BJ (cell line): ENCODE measurements at regions not wholly inside any gene's neighbourhood (a gene's known extent, or its start where the extent isn't known, plus 50 kb on each side); places are given as distances from the start of the nearest gene placed in this dataset.

ENCODE experiments used
- CTCF ChIA-PET: fragments of 350-600 bp; formaldehyde crosslinking; extraction: SDS; loops from one replicate; lab custom pipeline; 2021; ENCODE audit warnings: antibody characterized with exemption, inconsistent platforms; lab: Yijun Ruan, JAX
- POLR2A ChIA-PET: fragments of 300-600 bp; sonication (Branson Sonifier 250); formaldehyde crosslinking; extraction: SDS; loops from one replicate; lab custom pipeline; 2021; ENCODE audit warnings: antibody characterized with exemption; lab: Charles Lee
- DNase-seq: peaks from one replicate; pipeline ENCODE4 v3.0.0-alpha.2; 2011; ENCODE audit warnings: low read depth
- H3K27me3 ChIP-seq: 2 replicates; pipeline ENCODE4 v1.6.0; 2011; ENCODE audit warnings: low read length; ENCODE audit not compliant: control insufficient read depth, insufficient read depth
- H3K36me3 ChIP-seq: 2 replicates; pipeline ENCODE4 v1.5.1; 2011; ENCODE audit warnings: low read length; ENCODE audit not compliant: control insufficient read depth, insufficient read depth
- H3K4me3 ChIP-seq: 2 replicates; pipeline ENCODE4 v1.5.1; 2011; ENCODE audit warnings: low read depth, mild to moderate bottlenecking, control low read depth, low read length
- TF ChIP-seq, protein P1 (sequence below): IDR thresholded peaks from 2 replicates; pipeline ENCODE4 v1.5.1; 2011; ENCODE audit warnings: low read depth, mild to moderate bottlenecking, control low read depth, inconsistent platforms, low read length, moderate library complexity; ENCODE audit not compliant: insufficient read depth

DNA sequence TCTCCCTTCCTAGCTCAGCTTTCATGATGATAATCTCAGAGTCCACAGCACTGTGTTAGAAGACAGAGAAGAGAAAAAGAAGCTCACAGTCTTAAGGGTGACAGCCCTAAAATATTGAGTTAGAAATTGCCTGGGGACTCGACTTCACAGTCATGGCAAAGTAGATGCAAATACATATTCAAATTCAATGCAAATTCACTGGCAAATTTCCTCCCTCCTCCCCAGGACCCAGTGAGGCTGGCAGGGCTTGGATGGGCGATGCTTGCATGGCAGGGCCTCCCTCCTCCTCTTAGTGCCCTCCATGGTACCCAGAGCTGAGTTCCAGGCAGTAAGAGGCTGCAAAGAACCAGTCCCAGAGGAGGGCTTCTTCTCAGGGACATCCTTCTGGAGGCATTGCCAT is 115.6 kb upstream of the UQCRFS1 start:
- H3K4me3 ChIP-seq: no peak overlapping the region
- TF ChIP-seq, protein P1, sequence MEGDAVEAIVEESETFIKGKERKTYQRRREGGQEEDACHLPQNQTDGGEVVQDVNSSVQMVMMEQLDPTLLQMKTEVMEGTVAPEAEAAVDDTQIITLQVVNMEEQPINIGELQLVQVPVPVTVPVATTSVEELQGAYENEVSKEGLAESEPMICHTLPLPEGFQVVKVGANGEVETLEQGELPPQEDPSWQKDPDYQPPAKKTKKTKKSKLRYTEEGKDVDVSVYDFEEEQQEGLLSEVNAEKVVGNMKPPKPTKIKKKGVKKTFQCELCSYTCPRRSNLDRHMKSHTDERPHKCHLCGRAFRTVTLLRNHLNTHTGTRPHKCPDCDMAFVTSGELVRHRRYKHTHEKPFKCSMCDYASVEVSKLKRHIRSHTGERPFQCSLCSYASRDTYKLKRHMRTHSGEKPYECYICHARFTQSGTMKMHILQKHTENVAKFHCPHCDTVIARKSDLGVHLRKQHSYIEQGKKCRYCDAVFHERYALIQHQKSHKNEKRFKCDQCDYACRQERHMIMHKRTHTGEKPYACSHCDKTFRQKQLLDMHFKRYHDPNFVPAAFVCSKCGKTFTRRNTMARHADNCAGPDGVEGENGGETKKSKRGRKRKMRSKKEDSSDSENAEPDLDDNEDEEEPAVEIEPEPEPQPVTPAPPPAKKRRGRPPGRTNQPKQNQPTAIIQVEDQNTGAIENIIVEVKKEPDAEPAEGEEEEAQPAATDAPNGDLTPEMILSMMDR: no peak
- no peak for DNase-seq
- ChIA-PET POLR2A (no interaction called here), CTCF (no interaction called here)
- no peaks in the 10 kb centered on the region for H3K27me3 ChIP-seq
- H3K36me3 ChIP-seq: no peaks in the 10 kb centered on the region

DNA sequence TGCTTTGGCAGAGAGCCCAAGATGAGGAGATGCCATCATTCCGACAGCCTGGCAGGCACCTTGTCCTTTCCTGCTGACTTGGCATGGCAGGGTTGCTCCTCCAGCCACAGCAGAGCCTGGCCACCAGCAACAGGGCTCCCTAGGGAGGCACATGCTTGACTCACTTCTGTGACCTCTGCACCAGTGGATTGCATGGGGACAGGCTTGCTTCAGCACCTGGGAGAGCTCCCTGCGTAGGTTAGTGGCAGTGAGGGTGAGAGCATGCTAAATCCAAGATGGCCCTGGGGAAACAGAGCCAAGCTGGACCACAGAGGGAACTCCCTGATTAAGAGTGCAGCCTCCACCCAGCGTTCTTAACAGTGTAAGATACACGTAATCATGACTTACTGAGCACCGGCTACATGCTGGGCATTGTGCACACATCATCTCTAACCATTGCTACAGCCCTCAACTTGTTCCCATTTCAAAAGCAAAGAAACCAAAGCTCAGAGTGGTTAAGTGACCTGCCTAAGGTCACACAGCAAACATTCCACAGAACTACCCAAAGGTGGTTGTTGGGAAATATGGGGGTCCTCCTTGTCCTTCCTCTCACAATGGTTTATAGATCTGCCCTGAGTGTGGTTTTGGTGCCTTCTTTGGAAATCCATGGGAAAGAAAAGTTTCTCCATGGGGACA is 116.6 kb upstream of the UQCRFS1 start:
- no peak for DNase-seq

DNA sequence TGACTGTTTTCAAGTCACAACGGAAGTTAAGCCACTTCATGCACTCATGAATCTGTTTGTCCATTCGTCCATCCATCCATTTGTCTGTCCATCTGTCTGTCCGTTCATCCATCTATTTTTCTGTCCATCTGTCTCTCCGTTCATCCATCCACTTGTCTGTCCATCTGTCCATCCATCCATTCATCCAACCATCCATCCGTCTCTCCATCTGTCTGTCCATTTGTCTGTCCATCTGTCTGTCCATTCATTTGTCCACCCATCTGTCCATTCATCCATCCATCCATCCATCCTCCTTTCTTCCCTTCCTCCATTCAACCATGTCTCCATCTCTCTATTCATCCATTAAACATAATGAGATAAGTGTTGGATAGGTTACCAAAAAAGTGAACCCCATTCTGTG is 123.5 kb upstream of the UQCRFS1 start:
- no peaks in the 10 kb centered on the region for H3K36me3 ChIP-seq
- H3K4me3 ChIP-seq: no peak overlapping the region
- ChIA-PET POLR2A (no interaction called here), CTCF (no interaction called here)
- TF ChIP-seq, protein P1: no peak
- no peak for DNase-seq
- no peaks in the 10 kb centered on the region for H3K27me3 ChIP-seq

More for the DNA sequence above, 116.6 kb upstream of the UQCRFS1 start:
- ChIA-PET CTCF (no interaction called here), POLR2A (interaction anchor here (0.6 kb wide), 1 partner anchor 16 kb away, joined by 3 read pairs; no protein-coding TSS in a partner anchor)
- no peaks in the 10 kb centered on the region for H3K36me3 ChIP-seq
- no peak overlapping the region for H3K4me3 ChIP-seq
- TF ChIP-seq, protein P1: no peak
- no peaks in the 10 kb centered on the region for H3K27me3 ChIP-seq

DNA sequence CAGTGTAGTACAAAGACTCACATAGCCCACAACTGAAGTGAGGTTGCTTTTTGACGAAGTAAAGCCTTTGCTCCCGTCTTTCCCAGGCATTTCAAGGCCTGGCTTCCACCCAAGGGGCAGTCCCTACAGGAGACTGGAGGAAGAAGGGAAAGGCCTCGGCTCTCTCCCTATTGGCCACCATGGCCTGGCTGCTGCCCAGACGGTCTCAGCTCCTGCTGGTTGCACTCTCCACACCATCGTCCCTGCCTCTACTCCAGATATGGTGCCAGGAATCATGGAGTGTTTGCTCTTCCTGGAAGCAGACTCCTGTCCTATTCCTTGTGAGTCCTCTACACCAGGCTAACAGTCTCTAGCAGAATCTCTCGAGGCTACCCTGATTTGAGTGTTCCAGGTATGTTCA is 124.1 kb upstream of the UQCRFS1 start:
- CTCF ChIA-PET: no interaction called here
- POLR2A ChIA-PET: no interaction called here
- Histone ChIP-seq H3K27me3 (no peaks in the 10 kb centered on the region), H3K4me3 (no peak overlapping the region), H3K36me3 (no peaks in the 10 kb centered on the region)
- TF ChIP-seq, protein P1: no peak
- no peak for DNase-seq

DNA sequence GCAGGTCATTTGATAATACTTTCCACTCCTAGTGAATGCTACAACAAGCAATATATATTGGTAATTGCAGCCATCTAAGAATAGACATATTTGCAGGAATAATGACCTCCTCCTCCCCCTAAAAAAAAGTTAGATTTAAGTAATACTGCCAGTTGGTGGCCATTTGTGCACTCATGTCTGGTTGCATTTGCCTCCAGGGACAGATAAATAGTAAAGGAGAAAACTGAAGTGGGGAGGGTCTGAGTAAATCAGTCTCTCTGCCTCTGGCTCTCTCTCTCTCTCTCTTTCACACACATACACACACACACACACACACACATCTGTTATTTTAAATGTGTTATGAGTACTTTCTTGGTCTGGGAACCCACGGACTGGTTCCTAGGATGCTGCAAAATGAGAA is 125.5 kb upstream of the UQCRFS1 start:
- POLR2A ChIA-PET: no interaction called here

More for the DNA sequence above, 125.5 kb upstream of the UQCRFS1 start:
- H3K27me3 ChIP-seq: no peaks in the 10 kb centered on the region
- no peak overlapping the region for H3K4me3 ChIP-seq
- CTCF ChIA-PET: no interaction called here
- TF ChIP-seq, protein P1: no peak
- H3K36me3 ChIP-seq: no peaks in the 10 kb centered on the region
- no peak for DNase-seq
